HuH-7 (cell line): ENCODE measurements at regions not wholly inside any gene's neighbourhood (a gene's known extent, or its start where the extent isn't known, plus 50 kb on each side); places are given as distances from the start of the nearest gene placed in this dataset.
"Not testable (repeated sequence)": the region's sequence is repeated elsewhere in the genome, so short reads cannot be mapped to it uniquely, and the experiment has no call there.

ENCODE experiments used
- DNase-seq: peaks from one replicate; pipeline ENCODE4 v3.0.0; 2011; ENCODE audit warnings: low spot score

- DNase-seq, result peak; percentile 76
Measured at GRCh38 chr2:203631068-203631757, 75.2 kb upstream of the CD28 start.

GRCh38 chr2:203636588-203637470 is 69.6 kb upstream of the CD28 start:
- no peak for DNase-seq

GRCh38 chr2:203637471-203638167 is 68.8 kb upstream of the CD28 start:
- DNase-seq, result no peak

- DNase-seq, result not testable (repeated sequence)
Measured at GRCh38 chr2:203641865-203642264, 64.6 kb upstream of the CD28 start.

- not testable (repeated sequence) for DNase-seq
Measured at GRCh38 chr2:203642841-203643240, 63.6 kb upstream of the CD28 start.

GRCh38 chr2:203645831-203646230 is 60.6 kb upstream of the CD28 start:
- no peak for DNase-seq

- DNase-seq, result no peak
Measured at GRCh38 chr2:203646266-203646864, 60.1 kb upstream of the CD28 start.

GRCh38 chr2:203646961-203647360 is 59.5 kb upstream of the CD28 start:
- no peak for DNase-seq

GRCh38 chr2:203647579-203647978 is 58.9 kb upstream of the CD28 start:
- DNase-seq, result no peak

- DNase-seq, result peak; percentile 85
Measured at GRCh38 chr2:203648273-203648672, 58.2 kb upstream of the CD28 start.

- DNase-seq, result no peak
Measured at GRCh38 chr2:203649176-203649814, 57.1 kb upstream of the CD28 start.

- peak; percentile 73 for DNase-seq
Measured at GRCh38 chr2:203650860-203651613, 55.4 kb upstream of the CD28 start.

- DNase-seq, result no peak
Measured at GRCh38 chr2:203651621-203652020, 54.8 kb upstream of the CD28 start.

- DNase-seq, result no peak
Measured at GRCh38 chr2:203654826-203655225, 51.6 kb upstream of the CD28 start.

- DNase-seq, result peak; percentile 49
Measured at GRCh38 chr2:203656522-203657287, 49.7 kb upstream of the CD28 start.
